HAP-1 (cell line): ENCODE measurements at regions not wholly inside any gene's neighbourhood (a gene's known extent, or its start where the extent isn't known, plus 50 kb on each side); places are given as distances from the start of the nearest gene placed in this dataset.
"Not testable (repeated sequence)": the region's sequence is repeated elsewhere in the genome, so short reads cannot be mapped to it uniquely, and the experiment has no call there.

Experiments
- DNase-seq, 2 experiments: peaks; one replicate each; pipeline ENCODE4 v3.0.0-alpha.2; 2016 to 2020; ENCODE audit warnings: low spot score in 2 of 2
- H3K27me3 ChIP-seq: fragments of 250-450 bp; sonication (Bioruptor Pico); 2 replicates; pipeline ENCODE4 v1.5.1; 2020; ENCODE audit warnings: low read depth, mild to moderate bottlenecking, moderate library complexity
- H3K36me3 ChIP-seq: fragments of 250-450 bp; sonication (Bioruptor Pico); replicated peaks from 2 replicates; pipeline ENCODE4 v1.5.1; 2020; ENCODE audit warnings: mild to moderate bottlenecking
- H3K4me1 ChIP-seq: fragments of 250-450 bp; sonication (Bioruptor Pico); 2 replicates; pipeline ENCODE4 v1.5.1; 2020; ENCODE audit warnings: mild to moderate bottlenecking
- H3K4me3 ChIP-seq: fragments of 250-450 bp; sonication (Bioruptor Pico); 2 replicates; pipeline ENCODE4 v1.5.1; 2020; ENCODE audit warnings: mild to moderate bottlenecking, moderate library complexity
- H3K9me3 ChIP-seq: fragments of 250-450 bp; sonication (Bioruptor Pico); 2 replicates; pipeline ENCODE4 v1.5.1; 2020; ENCODE audit warnings: mild to moderate bottlenecking, moderate library complexity
- in situ Hi-C: fragments of 300-500 bp; cut with MboI; formaldehyde crosslinking; loops from 3 replicates; pipeline ENCODE4 v1.14.3; 2020; ENCODE audit warnings: low sequenced_read_pairs, inconsistent platforms, mixed read lengths

GRCh38 chr15:35184646-35185045 is 99.6 kb upstream of the NANOGP8 start:
- H3K36me3 ChIP-seq: no peaks in the 10 kb centered on the region
- in situ Hi-C loops: no loop called here
- no peak overlapping the region for H3K4me3 ChIP-seq
- no peaks in the 10 kb centered on the region for H3K27me3 ChIP-seq
- H3K4me1 ChIP-seq: no peaks in the 10 kb centered on the region
- H3K9me3 ChIP-seq: no peaks in the 10 kb centered on the region
- DNase-seq: no peak

- Histone ChIP-seq H3K4me3 (no peak overlapping the region), H3K36me3 (no peaks in the 10 kb centered on the region), H3K9me3 (no peaks in the 10 kb centered on the region), H3K4me1 (no peaks in the 10 kb centered on the region), H3K27me3 (no peaks in the 10 kb centered on the region)
- DNase-seq: no peak
- in situ Hi-C loops: no loop called here
These were observed 97.9 kb upstream of the NANOGP8 start for GRCh38 chr15:35182841-35183479.

- in situ Hi-C loops: no loop called here
- no peak for DNase-seq
- Histone ChIP-seq H3K9me3 (no peaks in the 10 kb centered on the region), H3K36me3 (no peaks in the 10 kb centered on the region), H3K4me1 (no peaks in the 10 kb centered on the region), H3K27me3 (no peaks in the 10 kb centered on the region), H3K4me3 (no peak overlapping the region)
These were observed 96.4 kb upstream of the NANOGP8 start for GRCh38 chr15:35181538-35181937.

GRCh38 chr15:35179739-35180138 is 94.6 kb upstream of the NANOGP8 start:
- DNase-seq: no peak
- in situ Hi-C loops: no loop called here
- H3K4me3 ChIP-seq: no peak overlapping the region
- no peaks in the 10 kb centered on the region for H3K4me1 ChIP-seq
- H3K9me3 ChIP-seq: no peaks in the 10 kb centered on the region
- H3K36me3 ChIP-seq: no peaks in the 10 kb centered on the region
- no peaks in the 10 kb centered on the region for H3K27me3 ChIP-seq

- in situ Hi-C loops, DNase-seq, H3K36me3 ChIP-seq: not testable (repeated sequence)
These were observed 93.1 kb upstream of the NANOGP8 start for GRCh38 chr15:35178186-35178585.

GRCh38 chr15:35174948-35175347 is 89.9 kb upstream of the NANOGP8 start:
- DNase-seq: no peak
- Histone ChIP-seq H3K4me1 (no peaks in the 10 kb centered on the region), H3K27me3 (no peaks in the 10 kb centered on the region), H3K36me3 (no peaks in the 10 kb centered on the region), H3K4me3 (no peak overlapping the region), H3K9me3 (no peaks in the 10 kb centered on the region)
- in situ Hi-C loops: no loop called here

More at GRCh38 chr15:35178186-35178585, 93.1 kb upstream of the NANOGP8 start:
- not testable (repeated sequence) for H3K9me3 ChIP-seq, H3K4me3 ChIP-seq, H3K27me3 ChIP-seq, H3K4me1 ChIP-seq

GRCh38 chr15:35173444-35174118 is 88.5 kb upstream of the NANOGP8 start:
- H3K9me3 ChIP-seq: no peaks in the 10 kb centered on the region
- H3K27me3 ChIP-seq: no peaks in the 10 kb centered on the region
- no peak for DNase-seq
- in situ Hi-C loops: no loop called here
- no peaks in the 10 kb centered on the region for H3K36me3 ChIP-seq
- no peaks in the 10 kb centered on the region; the same call in 1 of the 2 replicates for H3K4me1 ChIP-seq
- H3K4me3 ChIP-seq: no peak overlapping the region

- in situ Hi-C loops: no loop called here
- H3K9me3 ChIP-seq: no peaks in the 10 kb centered on the region
- H3K4me1 ChIP-seq: peaks cover 5% of the 10 kb centered on the region; the same call in 1 of the 2 replicates
- DNase-seq: no peak
- no peak overlapping the region for H3K4me3 ChIP-seq
- H3K36me3 ChIP-seq: no peaks in the 10 kb centered on the region
- no peaks in the 10 kb centered on the region for H3K27me3 ChIP-seq
These were observed 85.1 kb upstream of the NANOGP8 start for GRCh38 chr15:35170207-35170606.

GRCh38 chr15:35168464-35168863 is 83.4 kb upstream of the NANOGP8 start:
- no peak for DNase-seq
- no peaks in the 10 kb centered on the region for H3K9me3 ChIP-seq
- H3K27me3 ChIP-seq: no peaks in the 10 kb centered on the region
- H3K4me1 ChIP-seq: peaks cover 5% of the 10 kb centered on the region; the same call in 1 of the 2 replicates
- no peak overlapping the region for H3K4me3 ChIP-seq
- in situ Hi-C loops: no loop called here
- H3K36me3 ChIP-seq: no peaks in the 10 kb centered on the region

GRCh38 chr15:35167675-35168074 is 82.6 kb upstream of the NANOGP8 start:
- Histone ChIP-seq H3K27me3 (no peaks in the 10 kb centered on the region), H3K4me3 (no peak overlapping the region), H3K4me1 (peaks cover 5% of the 10 kb centered on the region; the same call in 1 of the 2 replicates), H3K9me3 (no peaks in the 10 kb centered on the region), H3K36me3 (no peaks in the 10 kb centered on the region)
- in situ Hi-C loops: no loop called here
- DNase-seq: no peak

GRCh38 chr15:35166730-35167359 is 81.8 kb upstream of the NANOGP8 start:
- in situ Hi-C loops: no loop called here
- Histone ChIP-seq H3K27me3 (no peaks in the 10 kb centered on the region), H3K9me3 (no peaks in the 10 kb centered on the region), H3K4me3 (no peak overlapping the region), H3K4me1 (peaks cover 5% of the 10 kb centered on the region; the same call in 1 of the 2 replicates), H3K36me3 (no peaks in the 10 kb centered on the region)
- no peak for DNase-seq

GRCh38 chr15:35161694-35162093 is 76.6 kb upstream of the NANOGP8 start:
- no peak for DNase-seq
- H3K27me3 ChIP-seq: no peaks in the 10 kb centered on the region
- H3K4me3 ChIP-seq: no peak overlapping the region
- no peaks in the 10 kb centered on the region for H3K9me3 ChIP-seq
- in situ Hi-C loops: no loop called here
- H3K4me1 ChIP-seq: no peaks in the 10 kb centered on the region
- H3K36me3 ChIP-seq: no peaks in the 10 kb centered on the region

GRCh38 chr15:35159170-35159569 is 74.1 kb upstream of the NANOGP8 start:
- in situ Hi-C loops: no loop called here
- H3K4me1 ChIP-seq: no peaks in the 10 kb centered on the region
- no peak for DNase-seq
- no peaks in the 10 kb centered on the region for H3K27me3 ChIP-seq
- no peak overlapping the region for H3K4me3 ChIP-seq
- no peaks in the 10 kb centered on the region for H3K36me3 ChIP-seq
- H3K9me3 ChIP-seq: no peaks in the 10 kb centered on the region

- no peak overlapping the region for H3K4me3 ChIP-seq
- no peak for DNase-seq
- no peaks in the 10 kb centered on the region for H3K36me3 ChIP-seq
- no peaks in the 10 kb centered on the region for H3K4me1 ChIP-seq
- H3K9me3 ChIP-seq: no peaks in the 10 kb centered on the region
- in situ Hi-C loops: no loop called here
- H3K27me3 ChIP-seq: no peaks in the 10 kb centered on the region
These were observed 66.7 kb upstream of the NANOGP8 start for GRCh38 chr15:35151782-35152181.
